HG02970 (cell line): ENCODE measurements at regions not wholly inside any gene's neighbourhood (a gene's known extent, or its start where the extent isn't known, plus 50 kb on each side); places are given as distances from the start of the nearest gene placed in this dataset.

ENCODE experiments used
- ATAC-seq: cut with Tn5 transposase; IDR thresholded peaks from one replicate; pipeline ENCODE4 v1.9.1; 2021; ENCODE audit warnings: mild to moderate bottlenecking, moderate library complexity, moderate number of reproducible peaks; ENCODE audit not compliant: unreplicated experiment, low FRiP score

GRCh38 chr18:27769152-27769551 is 407.8 kb downstream of the CDH2 start:
- ATAC-seq = no peak

DNA sequence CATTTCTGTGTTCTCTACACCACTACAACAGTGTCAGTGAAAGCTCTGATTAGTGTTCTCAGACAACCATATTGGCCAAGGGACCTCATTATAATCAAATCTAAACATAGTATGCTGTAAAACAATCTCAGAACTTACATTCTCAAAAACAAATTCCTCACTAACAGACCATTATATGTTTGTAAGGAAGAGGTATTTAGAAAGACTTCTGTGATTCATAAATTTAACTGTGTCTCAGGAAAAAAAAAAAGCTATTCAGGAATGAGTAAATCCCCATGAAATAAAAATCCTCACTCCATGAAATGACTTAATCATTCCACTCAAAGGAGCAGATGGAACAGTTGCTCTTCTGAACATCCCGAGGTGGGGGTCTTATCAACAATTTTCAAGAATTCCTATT is 413.0 kb downstream of the CDH2 start:
- no peak for ATAC-seq

DNA sequence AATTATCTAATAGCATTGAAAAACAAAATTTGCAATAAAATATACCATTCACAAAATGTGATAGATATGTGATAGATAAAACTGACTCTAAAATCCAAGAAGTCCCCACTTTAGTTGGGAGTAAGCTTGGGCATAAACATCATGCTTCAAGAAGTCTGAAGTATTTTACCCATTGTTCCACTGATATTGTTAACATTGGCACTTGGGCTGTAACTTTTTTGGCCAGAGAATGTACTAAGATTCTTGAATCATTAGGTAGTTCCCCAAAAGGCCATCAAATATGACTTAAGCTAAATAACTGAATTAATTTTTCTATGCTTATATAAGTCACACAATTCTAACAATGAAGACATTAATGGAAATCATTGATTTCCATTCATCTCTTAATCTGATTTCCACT is 413.6 kb downstream of the CDH2 start:
- no peak for ATAC-seq

GRCh38 chr18:27762054-27762453 is 414.9 kb downstream of the CDH2 start:
- no peak for ATAC-seq

- no peak for ATAC-seq
Observed at GRCh38 chr18:27752944-27753343, 424.0 kb downstream of the CDH2 start.

DNA sequence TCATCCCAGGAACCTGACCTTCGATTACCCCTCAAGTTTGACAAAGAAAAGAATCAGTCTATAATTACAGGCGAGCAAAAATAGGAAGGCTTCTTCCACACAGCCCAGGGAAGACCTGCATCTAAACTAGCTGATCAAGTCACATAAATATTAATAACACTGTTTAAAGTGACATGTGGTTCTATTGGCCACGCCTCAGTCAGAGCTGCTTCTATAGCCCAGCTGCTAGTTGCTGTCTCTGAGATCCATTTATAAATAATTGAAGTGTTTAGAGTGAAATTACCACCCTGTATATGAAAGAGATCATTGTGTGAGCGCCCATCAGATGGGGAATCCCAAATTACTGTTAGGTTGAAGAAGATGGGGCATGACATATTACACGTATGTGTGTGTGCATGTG is 426.0 kb downstream of the CDH2 start:
- no peak for ATAC-seq

- ATAC-seq = no peak
Observed at GRCh38 chr18:27750014-27750413, 426.9 kb downstream of the CDH2 start.

DNA sequence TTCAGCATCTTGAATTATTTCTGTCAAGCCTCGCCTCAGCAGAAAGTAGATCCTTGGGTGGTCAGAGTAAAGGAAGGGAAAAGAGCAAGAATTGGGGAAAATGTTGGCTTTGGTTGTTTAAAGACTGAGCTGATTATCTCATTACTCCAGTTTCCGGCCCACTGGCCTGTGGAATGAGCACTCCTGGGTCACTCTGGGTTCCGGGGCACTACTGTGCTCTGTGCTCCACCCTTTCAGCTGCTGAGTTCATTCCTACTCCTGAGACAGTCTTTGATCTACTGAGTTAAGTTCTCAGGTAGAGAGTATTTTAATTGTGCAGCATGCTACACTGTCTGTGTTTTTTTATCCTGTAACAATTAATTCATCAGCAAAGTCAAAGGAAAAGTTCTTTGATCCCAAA is 427.7 kb downstream of the CDH2 start:
- ATAC-seq = no peak

GRCh38 chr18:27746241-27746640 is 430.7 kb downstream of the CDH2 start:
- ATAC-seq = no peak

DNA sequence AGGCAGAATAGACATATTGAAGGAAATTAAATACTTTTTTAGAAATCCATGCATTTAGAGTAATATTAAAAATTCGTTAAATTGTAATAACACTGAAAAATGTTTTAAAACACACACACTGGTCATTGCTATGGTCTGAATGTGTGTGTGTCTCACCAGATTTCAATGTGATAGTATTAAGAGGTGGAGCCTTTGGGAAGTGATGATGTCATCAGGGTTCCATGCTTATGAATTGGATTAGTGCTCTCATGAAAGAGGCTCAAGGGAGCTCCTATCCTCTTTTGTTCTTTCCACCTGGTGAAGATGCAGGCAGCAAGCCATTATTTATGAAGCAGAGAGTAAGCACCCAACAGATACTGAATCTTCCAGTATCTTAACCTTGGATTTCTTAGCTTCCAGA is 441.8 kb downstream of the CDH2 start:
- no peak for ATAC-seq

GRCh38 chr18:27731211-27731610 is 445.7 kb downstream of the CDH2 start:
- ATAC-seq = no peak

- no peak for ATAC-seq
Observed at GRCh38 chr18:27728659-27729058, 448.3 kb downstream of the CDH2 start.

DNA sequence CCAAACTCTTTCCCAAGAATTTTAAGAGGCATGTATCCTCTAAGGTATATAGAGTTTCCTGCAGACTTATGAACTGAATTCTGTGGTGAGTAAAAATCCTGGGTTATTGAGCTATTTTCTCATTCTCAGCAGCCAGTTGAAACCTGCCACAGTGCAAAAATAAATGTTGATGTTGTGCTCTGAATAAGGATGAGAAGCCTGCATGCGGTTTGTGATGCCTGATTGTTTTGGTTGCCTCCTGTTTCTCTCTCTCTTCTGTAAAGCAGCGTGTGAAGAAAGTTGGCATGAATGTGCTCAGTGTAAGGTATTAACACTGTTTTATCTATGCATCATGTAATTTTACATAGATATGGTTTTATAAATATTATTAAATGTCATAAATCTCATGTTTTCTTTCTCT is 452.6 kb downstream of the CDH2 start:
- no peak for ATAC-seq

- ATAC-seq = no peak
Observed at GRCh38 chr18:27723168-27723567, 453.8 kb downstream of the CDH2 start.

DNA sequence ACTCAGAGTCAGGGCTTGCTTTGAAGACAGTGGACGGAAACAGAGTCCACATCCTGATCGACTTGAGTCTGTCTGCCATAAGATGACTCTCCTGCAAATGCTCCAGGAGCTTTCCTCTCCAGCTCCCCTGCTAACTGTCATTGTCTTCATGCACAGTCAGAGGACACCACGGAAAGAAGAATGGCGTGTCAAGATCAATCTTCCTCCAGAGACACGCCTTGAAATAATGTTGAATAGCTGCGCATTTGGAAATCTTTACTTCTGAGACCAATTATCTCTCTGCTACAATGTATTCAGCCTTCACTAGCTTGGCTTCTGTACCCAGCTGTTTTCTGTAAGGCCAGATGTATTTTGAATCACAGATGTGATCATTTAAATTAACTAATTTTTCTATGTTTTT is 457.2 kb downstream of the CDH2 start:
- no peak for ATAC-seq

DNA sequence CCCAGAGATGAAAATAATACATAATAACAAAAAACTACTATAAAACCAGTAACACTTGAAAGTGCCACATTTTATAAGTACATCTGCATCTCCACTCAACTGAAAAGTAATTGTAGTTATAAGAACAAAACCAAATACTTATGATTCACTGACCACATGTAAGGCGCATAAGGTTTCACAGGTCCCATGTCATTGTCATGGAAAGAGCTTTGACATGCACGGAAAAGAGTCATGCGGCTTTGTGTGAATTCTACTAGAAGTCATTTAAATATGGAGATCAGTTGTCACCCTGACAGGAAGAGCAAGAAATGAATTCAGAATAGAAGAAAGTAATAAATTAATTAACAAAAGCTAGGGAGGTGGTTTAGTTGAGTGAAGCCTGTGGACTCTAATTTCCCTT is 459.1 kb downstream of the CDH2 start:
- no peak for ATAC-seq

- ATAC-seq = no peak
Observed at GRCh38 chr18:27717250-27717649, 459.7 kb downstream of the CDH2 start.

DNA sequence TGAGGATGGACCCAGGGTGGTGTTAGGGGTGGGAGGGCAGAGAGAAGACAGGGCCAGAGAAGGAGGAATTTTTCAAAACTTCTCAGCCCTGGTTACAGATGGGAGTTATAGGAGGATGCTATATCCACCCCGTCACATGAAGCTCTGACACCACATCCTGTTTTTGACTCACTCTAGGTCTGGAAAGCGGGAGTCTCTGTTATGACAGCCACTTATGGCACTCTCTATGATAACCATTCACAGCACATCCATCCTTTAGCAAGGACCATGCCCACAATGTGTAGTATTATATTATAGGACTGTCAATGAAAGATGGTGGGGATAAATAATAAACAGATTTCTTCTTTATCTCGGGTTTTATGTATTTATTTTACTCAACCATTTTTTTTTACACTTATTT is 461.2 kb downstream of the CDH2 start:
- ATAC-seq = no peak

DNA sequence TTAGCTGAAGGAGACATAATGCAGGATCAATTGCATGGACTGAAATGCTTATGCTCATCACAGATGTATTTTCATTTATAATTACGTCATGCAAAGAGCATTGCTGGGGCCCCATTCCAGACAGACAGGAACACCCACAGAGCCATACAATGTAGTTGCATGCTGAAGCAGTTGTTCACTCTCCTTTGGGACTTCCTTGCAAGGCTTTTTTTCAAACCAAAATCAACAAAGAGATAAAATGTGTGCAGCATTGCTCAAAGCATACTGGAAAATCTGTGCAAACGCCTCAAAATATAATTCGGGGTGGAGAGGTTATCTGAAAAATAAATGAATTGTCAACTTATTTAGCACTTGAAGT is 463.2 kb downstream of the CDH2 start:
- no peak for ATAC-seq

DNA sequence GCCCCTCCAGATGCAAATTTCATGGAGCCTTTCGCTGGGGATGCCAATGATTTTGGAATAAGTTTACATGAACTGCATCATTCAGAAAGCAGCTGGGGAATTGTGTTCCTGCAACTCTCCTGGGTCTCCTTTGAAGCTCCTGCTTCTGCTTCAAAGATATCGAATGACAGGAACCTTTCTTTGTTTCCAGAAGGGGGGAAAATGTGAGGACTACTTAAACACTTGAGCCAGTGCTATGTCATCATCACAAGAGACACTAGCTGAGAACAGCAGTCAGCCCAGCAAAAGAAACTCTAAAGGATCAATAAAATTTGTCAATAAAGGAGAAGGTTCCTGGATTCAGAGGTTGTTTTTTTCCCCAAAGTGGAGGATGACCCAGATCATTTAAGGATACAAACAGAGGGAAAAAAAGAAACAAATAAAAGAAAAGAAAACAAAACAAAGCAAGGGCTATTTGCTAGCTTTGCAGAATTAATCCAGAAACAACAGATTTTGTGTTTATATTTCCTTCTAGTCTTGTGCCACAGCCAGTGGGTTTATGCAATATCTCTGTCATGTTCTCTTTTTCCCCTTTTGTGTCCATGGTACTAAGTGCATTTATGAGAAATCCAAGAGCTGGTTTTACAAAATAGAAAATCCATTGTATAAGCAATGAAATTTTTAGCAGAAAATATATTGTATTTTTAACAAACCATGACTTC is 463.7 kb downstream of the CDH2 start:
- no peak for ATAC-seq

DNA sequence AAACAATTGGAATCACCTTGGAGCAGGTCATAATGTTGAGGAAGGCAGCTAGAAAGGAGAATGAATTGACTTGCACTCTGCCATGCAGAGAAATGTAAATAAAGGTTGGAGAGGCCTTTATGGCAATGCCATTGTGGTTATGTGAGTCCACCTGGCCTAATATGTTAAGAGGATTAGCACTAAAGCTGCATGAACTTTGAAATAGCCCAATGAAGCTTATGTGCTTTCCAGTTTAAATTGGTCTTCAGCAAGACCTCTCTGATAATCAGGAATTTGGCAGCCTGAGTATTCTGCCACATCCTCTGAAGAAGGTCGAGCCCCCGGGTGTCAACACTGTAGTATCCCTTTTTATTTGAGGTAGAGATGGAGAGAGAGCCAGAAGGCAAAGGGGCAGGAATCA is 464.9 kb downstream of the CDH2 start:
- ATAC-seq = no peak

DNA sequence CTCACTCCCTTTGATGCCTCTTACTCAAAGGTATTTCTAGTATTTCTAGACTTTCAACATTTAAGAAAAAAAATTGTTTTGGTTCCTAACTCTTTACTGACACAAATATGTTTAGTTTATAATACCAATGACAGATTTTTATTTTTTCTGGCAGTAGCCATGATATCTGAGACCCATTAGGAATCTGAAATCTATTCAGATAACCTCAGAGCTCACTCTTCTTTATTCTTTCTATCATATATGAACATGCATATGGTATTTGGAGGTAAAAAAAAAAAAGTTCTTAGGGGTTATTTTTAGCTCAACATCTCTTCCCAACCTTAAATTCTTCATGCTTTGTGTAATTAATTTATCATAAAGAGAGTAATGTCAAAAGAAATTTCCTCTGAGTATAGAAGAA is 465.5 kb downstream of the CDH2 start:
- ATAC-seq = no peak

GRCh38 chr18:27709344-27709743 is 467.6 kb downstream of the CDH2 start:
- ATAC-seq = no peak
